ENCODE measurements at regions not wholly inside any gene's neighbourhood (a gene's known extent, or its start where the extent isn't known, plus 50 kb on each side); places are given as distances from the start of the nearest gene placed in this dataset.

- Histone ChIP-seq H3K9me3 (ENCODE audit: control insufficient read depth in 5 of 5, low read length in 5 of 5) (no peaks in the 10 kb centered on the region), H3K4me3 (ENCODE audit: low read depth in 1 of 5, low read length in 5 of 5) (no peak overlapping the region), H3K27me3 (ENCODE audit: control insufficient read depth in 5 of 5, insufficient read depth in 4 of 5, low read length in 5 of 5) (peaks cover 0 to 11% (median 6%) of the 10 kb centered on the region in 5 donors), H3K4me1 (ENCODE audit: control insufficient read depth in 5 of 5, insufficient read depth in 5 of 5, low read length in 5 of 5) (peaks cover 0 to 8% (median 0%) of the 10 kb centered on the region in 5 donors), H3K9ac (ENCODE audit: low read length in 5 of 5) (no peak overlapping the region), H3K27ac (ENCODE audit: low read depth, low read length) (no peak overlapping the region), H3K36me3 (ENCODE audit: control insufficient read depth in 5 of 5, insufficient read depth in 5 of 5, low read length in 5 of 5) (no peaks in the 10 kb centered on the region)
Measured at GRCh38 chr10:47076949-47077361, 165.7 kb downstream of the PTPN20 start.

DNA sequence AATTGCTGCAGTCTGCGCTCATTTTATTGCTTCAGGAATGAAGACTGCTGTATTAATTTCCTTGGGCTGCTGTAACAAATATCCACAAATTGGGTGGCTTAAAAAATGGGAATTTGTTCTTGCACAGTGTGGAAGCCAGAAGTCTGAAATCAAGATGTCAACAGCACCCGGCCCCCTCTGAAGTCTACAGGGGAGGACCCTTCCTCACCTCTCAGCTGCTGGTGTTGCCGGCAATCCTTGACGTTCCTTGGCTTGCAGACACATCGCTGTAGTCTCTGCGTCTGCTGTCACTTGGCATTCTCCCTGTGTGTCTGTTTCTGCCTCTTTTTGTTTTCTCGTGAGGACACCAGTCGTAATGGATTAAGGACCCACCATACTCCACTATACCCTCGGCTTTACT is 166.2 kb downstream of the PTPN20 start:
- H3K4me1 ChIP-seq (ENCODE audit: control insufficient read depth in 5 of 5, insufficient read depth in 5 of 5, low read length in 5 of 5) = peaks cover 0 to 8% (median 0%) of the 10 kb centered on the region in 5 donors
- no peak overlapping the region for H3K4me3 ChIP-seq (ENCODE audit: low read depth in 1 of 5, low read length in 5 of 5)
- no peaks in the 10 kb centered on the region for H3K36me3 ChIP-seq (ENCODE audit: control insufficient read depth in 5 of 5, insufficient read depth in 5 of 5, low read length in 5 of 5)
- no peak overlapping the region for H3K27ac ChIP-seq (ENCODE audit: low read depth, low read length)
- no peak overlapping the region for H3K9ac ChIP-seq (ENCODE audit: low read length in 5 of 5)
- peaks cover 0 to 11% (median 6%) of the 10 kb centered on the region in 5 donors for H3K27me3 ChIP-seq (ENCODE audit: control insufficient read depth in 5 of 5, insufficient read depth in 4 of 5, low read length in 5 of 5)
- no peaks in the 10 kb centered on the region for H3K9me3 ChIP-seq (ENCODE audit: control insufficient read depth in 5 of 5, low read length in 5 of 5)

DNA sequence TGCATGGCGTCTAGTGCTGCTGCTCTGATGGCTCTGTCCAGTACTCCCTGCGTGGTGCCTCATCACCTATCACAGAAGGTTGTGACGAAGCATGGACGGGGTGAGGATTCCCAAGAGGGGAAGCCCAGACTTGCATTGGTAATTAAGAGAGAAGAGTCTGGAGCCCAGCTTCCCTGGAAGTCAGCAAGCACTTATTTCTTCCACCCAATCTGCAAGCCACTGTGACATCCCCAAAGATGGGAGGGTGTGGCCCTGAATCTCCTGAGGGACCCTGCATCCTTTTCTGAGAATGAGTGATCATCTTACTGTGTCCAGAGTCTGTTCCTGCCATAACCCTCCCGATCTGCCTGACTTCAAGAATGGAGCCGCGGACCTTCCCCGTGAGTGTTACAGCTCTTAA is 166.7 kb downstream of the PTPN20 start:
- H3K4me1 ChIP-seq (ENCODE audit: control insufficient read depth in 5 of 5, insufficient read depth in 5 of 5, low read length in 5 of 5) = peaks cover 0 to 8% (median 0%) of the 10 kb centered on the region in 5 donors
- H3K27me3 ChIP-seq (ENCODE audit: control insufficient read depth in 5 of 5, insufficient read depth in 4 of 5, low read length in 5 of 5) = peaks cover 0 to 11% (median 6%) of the 10 kb centered on the region in 5 donors
- no peaks in the 10 kb centered on the region for H3K36me3 ChIP-seq (ENCODE audit: control insufficient read depth in 5 of 5, insufficient read depth in 5 of 5, low read length in 5 of 5)

GRCh38 chr10:47078393-47079203 is 167.4 kb downstream of the PTPN20 start:
- peaks cover 0 to 8% (median 0%) of the 10 kb centered on the region in 5 donors for H3K4me1 ChIP-seq (ENCODE audit: control insufficient read depth in 5 of 5, insufficient read depth in 5 of 5, low read length in 5 of 5)
- no peaks in the 10 kb centered on the region for H3K36me3 ChIP-seq (ENCODE audit: control insufficient read depth in 5 of 5, insufficient read depth in 5 of 5, low read length in 5 of 5)
- H3K4me3 ChIP-seq (ENCODE audit: low read depth in 1 of 5, low read length in 5 of 5) = no peak overlapping the region
- H3K9me3 ChIP-seq (ENCODE audit: control insufficient read depth in 5 of 5, low read length in 5 of 5) = no peaks in the 10 kb centered on the region
- no peak overlapping the region for H3K27ac ChIP-seq (ENCODE audit: low read depth, low read length)
- no peak overlapping the region for H3K9ac ChIP-seq (ENCODE audit: low read length in 5 of 5)
- H3K27me3 ChIP-seq (ENCODE audit: control insufficient read depth in 5 of 5, insufficient read depth in 4 of 5, low read length in 5 of 5) = peaks cover 0 to 11% (median 6%) of the 10 kb centered on the region in 5 donors

More for the DNA sequence above, 166.7 kb downstream of the PTPN20 start:
- H3K27ac ChIP-seq (ENCODE audit: low read depth, low read length) = no peak overlapping the region
- no peaks in the 10 kb centered on the region for H3K9me3 ChIP-seq (ENCODE audit: control insufficient read depth in 5 of 5, low read length in 5 of 5)
- H3K4me3 ChIP-seq (ENCODE audit: low read depth in 1 of 5, low read length in 5 of 5) = no peak overlapping the region
- no peak overlapping the region for H3K9ac ChIP-seq (ENCODE audit: low read length in 5 of 5)

GRCh38 chr10:47079204-47079580 is 168.0 kb downstream of the PTPN20 start:
- Histone ChIP-seq H3K4me3 (ENCODE audit: low read depth in 1 of 5, low read length in 5 of 5) (no peak overlapping the region), H3K27ac (ENCODE audit: low read depth, low read length) (no peak overlapping the region), H3K27me3 (ENCODE audit: control insufficient read depth in 5 of 5, insufficient read depth in 4 of 5, low read length in 5 of 5) (peaks cover 0 to 11% (median 6%) of the 10 kb centered on the region in 5 donors), H3K9ac (ENCODE audit: low read length in 5 of 5) (no peak overlapping the region), H3K4me1 (ENCODE audit: control insufficient read depth in 5 of 5, insufficient read depth in 5 of 5, low read length in 5 of 5) (peaks cover 0 to 8% (median 0%) of the 10 kb centered on the region in 5 donors), H3K9me3 (ENCODE audit: control insufficient read depth in 5 of 5, low read length in 5 of 5) (no peaks in the 10 kb centered on the region), H3K36me3 (ENCODE audit: control insufficient read depth in 5 of 5, insufficient read depth in 5 of 5, low read length in 5 of 5) (no peaks in the 10 kb centered on the region)

DNA sequence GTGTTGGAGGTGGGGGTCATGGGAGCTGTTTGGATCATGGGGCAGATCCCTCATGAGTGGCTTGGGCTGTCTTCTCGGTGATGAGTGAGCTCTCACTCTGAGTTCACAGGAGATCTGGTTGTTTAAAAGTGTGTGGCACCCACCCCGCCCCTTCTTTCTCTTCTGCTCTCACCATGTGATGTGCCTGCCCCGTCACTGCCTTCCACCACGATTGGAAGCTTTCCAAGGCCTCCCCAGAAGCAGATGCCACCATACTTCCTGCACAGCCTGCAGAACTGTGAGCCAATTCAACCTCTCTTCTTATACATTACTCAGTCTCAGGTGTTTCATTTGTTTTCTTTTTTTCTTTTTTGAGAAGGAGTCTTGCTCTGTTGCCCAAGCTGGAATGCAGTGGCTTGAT is 170.0 kb downstream of the PTPN20 start:
- H3K4me3 ChIP-seq (ENCODE audit: low read depth in 1 of 5, low read length in 5 of 5) = no peak overlapping the region
- H3K4me1 ChIP-seq (ENCODE audit: control insufficient read depth in 5 of 5, insufficient read depth in 5 of 5, low read length in 5 of 5) = peaks cover 0 to 8% (median 0%) of the 10 kb centered on the region in 5 donors

DNA sequence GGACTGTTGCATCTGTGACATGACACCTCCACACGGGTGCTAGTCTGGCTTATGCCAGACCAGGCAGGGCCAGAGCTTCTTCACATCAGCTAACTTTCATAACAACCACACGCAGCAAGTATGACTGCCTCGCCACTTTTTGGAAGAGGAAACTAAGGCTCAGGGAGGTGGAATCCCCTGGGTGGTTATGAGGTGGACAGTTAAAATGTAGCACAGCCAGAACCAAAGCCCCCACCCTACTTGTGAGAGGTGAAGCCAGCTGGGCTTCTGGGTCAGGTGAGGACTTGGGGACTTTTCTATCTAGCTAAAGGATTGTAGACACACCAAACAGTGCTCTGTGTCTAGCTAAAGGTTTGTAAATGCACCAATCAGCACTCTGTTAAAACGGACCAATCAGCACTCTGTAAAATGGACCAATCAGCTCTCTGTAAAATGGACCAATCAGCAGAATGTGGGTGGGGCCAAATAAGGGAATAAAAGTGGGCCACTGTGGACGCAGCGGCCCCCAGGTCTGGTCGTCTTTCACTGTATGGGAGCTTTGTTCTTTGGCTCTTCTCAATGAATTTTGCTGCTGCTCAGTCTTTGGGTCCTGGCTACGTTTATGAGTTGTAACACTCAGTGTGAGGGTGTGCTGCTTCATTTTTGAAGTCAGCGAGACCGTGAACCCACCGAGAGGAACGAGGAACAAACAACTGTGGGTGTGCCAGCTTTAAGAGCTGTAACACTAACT is 171.0 kb downstream of the PTPN20 start:
- Histone ChIP-seq H3K9me3 (ENCODE audit: control insufficient read depth in 5 of 5, low read length in 5 of 5) (no peaks in the 10 kb centered on the region), H3K4me1 (ENCODE audit: control insufficient read depth in 5 of 5, insufficient read depth in 5 of 5, low read length in 5 of 5) (peaks cover 0 to 3% (median 0%) of the 10 kb centered on the region in 5 donors), H3K27ac (ENCODE audit: low read depth, low read length) (no peak overlapping the region), H3K9ac (ENCODE audit: low read length in 5 of 5) (no peak overlapping the region), H3K36me3 (ENCODE audit: control insufficient read depth in 5 of 5, insufficient read depth in 5 of 5, low read length in 5 of 5) (no peaks in the 10 kb centered on the region), H3K4me3 (ENCODE audit: low read depth in 1 of 5, low read length in 5 of 5) (no peak overlapping the region), H3K27me3 (ENCODE audit: control insufficient read depth in 5 of 5, insufficient read depth in 4 of 5, low read length in 5 of 5) (peaks cover 0 to 8% (median 5%) of the 10 kb centered on the region in 5 donors)

More for the DNA sequence above, 170.0 kb downstream of the PTPN20 start:
- H3K9me3 ChIP-seq (ENCODE audit: control insufficient read depth in 5 of 5, low read length in 5 of 5) = no peaks in the 10 kb centered on the region
- no peaks in the 10 kb centered on the region for H3K36me3 ChIP-seq (ENCODE audit: control insufficient read depth in 5 of 5, insufficient read depth in 5 of 5, low read length in 5 of 5)
- H3K27me3 ChIP-seq (ENCODE audit: control insufficient read depth in 5 of 5, insufficient read depth in 4 of 5, low read length in 5 of 5) = peaks cover 0 to 11% (median 6%) of the 10 kb centered on the region in 5 donors
- no peak overlapping the region for H3K9ac ChIP-seq (ENCODE audit: low read length in 5 of 5)
- no peak overlapping the region for H3K27ac ChIP-seq (ENCODE audit: low read depth, low read length)

DNA sequence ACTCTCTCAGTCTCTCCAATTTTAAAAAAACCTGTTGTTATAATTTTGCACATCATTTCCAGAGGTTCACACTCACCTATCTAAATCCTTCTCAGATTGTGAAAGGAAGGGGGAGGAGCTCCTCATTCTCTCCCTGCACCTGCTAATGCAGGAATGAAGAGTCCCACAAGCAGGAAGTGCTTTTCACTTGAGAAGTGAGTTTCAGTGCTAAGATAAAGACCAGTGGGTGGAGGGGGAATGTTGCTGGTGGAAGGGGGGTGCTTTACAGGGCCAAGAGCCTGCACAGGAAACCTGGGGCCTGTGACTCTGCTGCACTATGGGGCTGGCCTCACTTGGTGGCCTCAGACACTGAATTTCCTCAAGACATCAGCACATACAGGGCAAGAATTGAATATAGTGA is 176.4 kb downstream of the PTPN20 start:
- Histone ChIP-seq H3K9ac (ENCODE audit: low read length in 5 of 5) (no peak overlapping the region), H3K4me3 (ENCODE audit: low read depth in 1 of 5, low read length in 5 of 5) (no peak overlapping the region), H3K9me3 (ENCODE audit: control insufficient read depth in 5 of 5, low read length in 5 of 5) (no peaks in the 10 kb centered on the region), H3K4me1 (ENCODE audit: control insufficient read depth in 5 of 5, insufficient read depth in 5 of 5, low read length in 5 of 5) (peaks cover 0 to 5% (median 3%) of the 10 kb centered on the region in 5 donors), H3K27me3 (ENCODE audit: control insufficient read depth in 5 of 5, insufficient read depth in 4 of 5, low read length in 5 of 5) (no peaks in the 10 kb centered on the region), H3K27ac (ENCODE audit: low read depth, low read length) (no peak overlapping the region), H3K36me3 (ENCODE audit: control insufficient read depth in 5 of 5, insufficient read depth in 5 of 5, low read length in 5 of 5) (no peaks in the 10 kb centered on the region)

- Histone ChIP-seq H3K27me3 (ENCODE audit: control insufficient read depth in 5 of 5, insufficient read depth in 4 of 5, low read length in 5 of 5) (no peaks in the 10 kb centered on the region), H3K27ac (ENCODE audit: low read depth, low read length) (no peak overlapping the region), H3K36me3 (ENCODE audit: control insufficient read depth in 5 of 5, insufficient read depth in 5 of 5, low read length in 5 of 5) (no peaks in the 10 kb centered on the region), H3K9me3 (ENCODE audit: control insufficient read depth in 5 of 5, low read length in 5 of 5) (no peaks in the 10 kb centered on the region), H3K4me3 (ENCODE audit: low read depth in 1 of 5, low read length in 5 of 5) (no peak overlapping the region), H3K4me1 (ENCODE audit: control insufficient read depth in 5 of 5, insufficient read depth in 5 of 5, low read length in 5 of 5) (peaks cover 0 to 5% (median 3%) of the 10 kb centered on the region in 5 donors), H3K9ac (ENCODE audit: low read length in 5 of 5) (no peak overlapping the region)
Measured at GRCh38 chr10:47088656-47089354, 177.6 kb downstream of the PTPN20 start.
